ENCODE measurements at regions not wholly inside any gene's neighbourhood (a gene's known extent, or its start where the extent isn't known, plus 50 kb on each side); places are given as distances from the start of the nearest gene placed in this dataset.
A peak's percentile ranks its signal among the peaks of the same experiment; 100 is the strongest.

GRCh38 chr12:114904254-114905003 is 220.5 kb upstream of the TBX3 start:
- DNase-seq (ENCODE audit: low read depth in 4 of 4, low spot score in 2 of 4) = no peak

DNA sequence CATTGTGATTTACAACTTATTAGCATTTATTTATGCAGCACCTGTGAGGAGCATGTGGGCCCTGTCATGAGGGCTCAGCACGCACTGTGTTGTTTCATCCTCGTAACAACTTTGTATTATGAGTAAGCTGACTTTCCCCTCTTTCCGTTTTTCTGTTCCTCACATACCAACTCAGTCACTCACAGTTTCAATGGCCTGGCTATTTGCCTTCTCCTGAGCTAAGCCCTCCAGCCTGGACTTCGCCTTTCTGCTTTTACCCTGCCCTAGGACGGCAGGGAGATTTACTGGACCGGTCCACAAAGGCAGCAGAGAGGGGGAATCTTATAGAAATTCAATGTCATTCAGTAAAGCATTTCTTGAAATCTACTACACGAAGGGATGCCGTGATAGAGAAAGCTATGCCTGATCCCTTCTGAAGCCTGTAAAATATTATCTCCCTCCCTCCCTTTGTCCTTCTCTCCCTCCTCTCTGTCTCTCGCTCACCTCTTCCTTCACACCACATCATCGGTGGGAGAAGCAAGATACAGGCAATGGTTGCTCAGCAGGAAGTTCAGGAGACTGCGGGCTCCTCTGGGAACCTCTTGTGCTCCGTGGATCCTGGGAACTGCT is 219.2 kb upstream of the TBX3 start:
- DNase-seq (ENCODE audit: low read depth in 4 of 4, low spot score in 2 of 4) = peak in 1 of 4 donors; percentile 15

- no peak for DNase-seq (ENCODE audit: low read depth in 4 of 4, low spot score in 2 of 4)
Observed at GRCh38 chr12:114902665-114903064, 218.7 kb upstream of the TBX3 start.

GRCh38 chr12:114901316-114901715 is 217.3 kb upstream of the TBX3 start:
- no peak for DNase-seq (ENCODE audit: low read depth in 4 of 4, low spot score in 2 of 4)

DNA sequence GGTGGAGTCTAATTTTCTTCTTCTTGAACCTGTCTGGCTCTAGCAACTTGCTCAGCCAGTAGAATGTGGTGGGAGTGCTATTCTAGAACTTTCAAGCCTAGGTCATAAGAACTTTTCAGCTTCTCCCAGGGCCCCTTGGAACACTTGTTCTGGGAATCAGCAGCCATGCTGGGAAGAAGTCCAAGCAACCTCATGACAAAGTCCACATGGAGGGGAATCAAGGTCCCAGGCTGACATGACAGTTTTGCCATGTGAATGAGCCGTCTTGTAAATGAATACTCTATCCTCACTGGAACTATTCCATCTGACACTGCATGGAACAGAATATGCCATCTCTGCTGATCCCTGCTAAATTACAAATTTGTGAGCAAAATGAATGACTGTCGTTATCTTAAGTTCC is 214.2 kb upstream of the TBX3 start:
- no peak for DNase-seq (ENCODE audit: low read depth in 4 of 4, low spot score in 2 of 4)

- DNase-seq (ENCODE audit: low read depth in 4 of 4, low spot score in 2 of 4) = no peak
Observed at GRCh38 chr12:114895827-114896226, 211.9 kb upstream of the TBX3 start.

DNA sequence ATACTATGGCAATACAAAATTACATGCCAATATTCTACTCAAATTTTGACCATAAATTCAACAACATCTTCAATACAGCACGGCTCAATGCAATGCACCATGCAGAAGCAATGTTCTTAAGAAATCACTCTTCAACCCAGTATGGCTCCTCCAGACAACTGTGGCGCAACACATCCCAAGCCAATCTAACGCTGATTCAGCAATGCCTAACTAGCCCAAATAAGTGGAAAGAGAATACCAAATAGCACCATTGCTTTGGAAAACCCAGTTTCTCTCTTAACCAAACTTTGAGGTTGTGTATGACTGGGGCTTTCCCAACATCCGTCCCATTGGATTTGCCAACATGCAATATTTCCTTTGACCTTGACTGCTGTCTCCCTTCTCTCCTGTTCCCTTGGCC is 211.1 kb upstream of the TBX3 start:
- DNase-seq (ENCODE audit: low read depth in 4 of 4, low spot score in 2 of 4) = no peak

GRCh38 chr12:114894076-114894475 is 210.1 kb upstream of the TBX3 start:
- no peak for DNase-seq (ENCODE audit: low read depth in 4 of 4, low spot score in 2 of 4)

GRCh38 chr12:114888928-114889584 is 205.1 kb upstream of the TBX3 start:
- DNase-seq (ENCODE audit: low read depth in 4 of 4, low spot score in 2 of 4) = no peak

- no peak for DNase-seq (ENCODE audit: low read depth in 4 of 4, low spot score in 2 of 4)
Observed at GRCh38 chr12:114888448-114888847, 204.5 kb upstream of the TBX3 start.

- DNase-seq (ENCODE audit: low read depth in 4 of 4, low spot score in 2 of 4) = no peak
Observed at GRCh38 chr12:114885501-114885900, 201.5 kb upstream of the TBX3 start.

DNA sequence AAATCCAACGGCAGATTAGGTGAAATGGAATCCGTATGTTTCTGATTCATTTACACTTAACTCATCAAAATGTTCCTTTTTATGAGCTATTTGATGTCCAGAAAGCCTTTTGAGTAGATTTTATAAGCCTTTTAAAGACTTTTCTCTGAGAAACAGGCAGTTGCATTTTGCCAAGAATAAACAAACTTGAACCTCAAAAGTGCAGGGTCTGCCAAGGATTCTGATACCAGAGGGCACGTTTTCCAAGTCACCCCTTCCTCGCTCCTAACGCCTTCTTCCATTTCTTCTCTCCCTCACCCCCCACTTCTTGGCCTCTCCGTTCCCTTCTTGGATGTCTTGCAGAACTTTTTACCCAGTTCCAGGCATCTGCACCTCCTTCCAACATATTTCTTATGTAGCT is 200.6 kb upstream of the TBX3 start:
- no peak for DNase-seq (ENCODE audit: low read depth in 4 of 4, low spot score in 2 of 4)

GRCh38 chr12:114882083-114882482 is 198.1 kb upstream of the TBX3 start:
- DNase-seq (ENCODE audit: low read depth in 4 of 4, low spot score in 2 of 4) = no peak

- DNase-seq (ENCODE audit: low read depth in 4 of 4, low spot score in 2 of 4) = no peak
Observed at GRCh38 chr12:114879354-114879753, 195.4 kb upstream of the TBX3 start.

- no peak for DNase-seq (ENCODE audit: low read depth in 4 of 4, low spot score in 2 of 4)
Observed at GRCh38 chr12:114878781-114879180, 194.8 kb upstream of the TBX3 start.

- DNase-seq (ENCODE audit: low read depth in 4 of 4, low spot score in 2 of 4) = no peak
Observed at GRCh38 chr12:114876968-114877680, 193.1 kb upstream of the TBX3 start.

- DNase-seq (ENCODE audit: low read depth in 4 of 4, low spot score in 2 of 4) = no peak
Observed at GRCh38 chr12:114875313-114875712, 191.3 kb upstream of the TBX3 start.

GRCh38 chr12:114873656-114874055 is 189.7 kb upstream of the TBX3 start:
- DNase-seq (ENCODE audit: low read depth in 4 of 4, low spot score in 2 of 4) = no peak

- no peak for DNase-seq (ENCODE audit: low read depth in 4 of 4, low spot score in 2 of 4)
Observed at GRCh38 chr12:114868995-114869834, 185.2 kb upstream of the TBX3 start.

DNA sequence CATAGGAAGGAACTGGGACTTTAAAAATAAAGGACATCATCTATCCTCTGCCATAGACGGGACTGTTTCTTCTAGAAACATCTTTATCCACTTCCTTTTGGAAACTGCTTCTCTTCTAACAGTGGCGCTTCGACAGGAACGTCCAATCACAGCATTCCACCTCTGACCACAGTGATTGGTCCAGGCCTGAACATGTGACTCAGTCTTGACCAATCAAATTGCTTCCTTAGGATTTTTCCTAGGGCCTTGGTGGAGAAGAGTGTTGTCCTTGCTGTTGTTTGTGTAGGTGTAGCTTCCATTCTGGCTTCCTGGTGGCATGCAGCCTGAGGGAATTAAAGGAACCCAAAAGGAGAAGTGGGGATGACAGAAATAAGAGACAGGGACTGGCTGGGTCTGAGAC is 182.4 kb upstream of the TBX3 start:
- no peak for DNase-seq (ENCODE audit: low read depth in 4 of 4, low spot score in 2 of 4)
